SK-N-SH (cell line): ENCODE measurements at regions not wholly inside any gene's neighbourhood (a gene's known extent, or its start where the extent isn't known, plus 50 kb on each side); places are given as distances from the start of the nearest gene placed in this dataset.
A peak's percentile ranks its signal among the peaks of the same experiment; 100 is the strongest.

Source experiments
- CTCF ChIA-PET: fragments of 300-600, 350-600 bp; formaldehyde crosslinking; extraction: SDS; loops from one replicate; lab custom pipeline; 2021; lab: Yijun Ruan, JAX
- POLR2A ChIA-PET: fragments of 350-600 bp; sonication (Branson Sonifier 250); formaldehyde crosslinking; extraction: SDS; loops from one replicate; lab custom pipeline; 2020; ENCODE audit warnings: antibody characterized with exemption, inconsistent platforms; lab: Yijun Ruan, JAX
- DNase-seq: peaks from one replicate; pipeline ENCODE4 v3.0.0; 2012
- H2AFZ ChIP-seq: fragments of 200-600 bp; sonication (generic); 2 replicates; pipeline ENCODE4 v1.8.1; 2016; ENCODE audit warnings: antibody characterized with exemption, mild to moderate bottlenecking, low read depth
- H3F3A ChIP-seq: fragments of 200-600 bp; sonication (generic); replicated peaks from 2 replicates; pipeline ENCODE3; 2016; ENCODE audit warnings: antibody characterized with exemption, mild to moderate bottlenecking; ENCODE audit not compliant: insufficient read depth
- H3K27ac ChIP-seq, 2 experiments: fragments of 200-500 bp in 1 of 2; fragments of 200-600 bp in 1 of 2; sonication (Bioruptor generic) in 1 of 2; sonication (generic), shearing (Covaris generic) in 1 of 2; 2 replicates each; pipeline versions ENCODE4 v1.5.1 to v1.6.1; 2014 to 2016; ENCODE audit warnings: low read depth in 2 of 2, inconsistent platforms in 1 of 2, low read length in 1 of 2, mild to moderate bottlenecking in 1 of 2, mixed read lengths in 1 of 2
- H3K27me3 ChIP-seq: fragments of 200-600 bp; sonication (generic), shearing (Covaris generic); 2 replicates; pipeline ENCODE4 v1.6.1; 2016; ENCODE audit warnings: mixed run types; ENCODE audit not compliant: insufficient read depth
- H3K36me3 ChIP-seq, 2 experiments: fragments of 200-500 bp in 1 of 2; fragments of 200-600 bp in 1 of 2; sonication (Bioruptor generic) in 1 of 2; sonication (generic) in 1 of 2; replicated peaks in 1 of 2; 2 replicates each; pipeline versions ENCODE3 to v1.5.1; 2014 to 2016; ENCODE audit warnings: low read length in 1 of 2, mild to moderate bottlenecking in 1 of 2; ENCODE audit not compliant: insufficient read depth in 2 of 2, control insufficient read depth in 1 of 2
- H3K4me1 ChIP-seq, 2 experiments: fragments of 200-500 bp in 1 of 2; fragments of 200-600 bp in 1 of 2; sonication (Bioruptor generic) in 1 of 2; sonication (generic), shearing (Covaris generic) in 1 of 2; 2 replicates each; pipeline versions ENCODE4 v1.5.1 to v1.6.1; 2014 to 2016; ENCODE audit warnings: low read depth in 1 of 2, low read length in 1 of 2, mixed run types in 1 of 2; ENCODE audit not compliant: insufficient read depth in 2 of 2, control insufficient read depth in 1 of 2
- H3K4me2 ChIP-seq: fragments of 200-600 bp; sonication (generic), shearing (Covaris generic); 2 replicates; pipeline ENCODE4 v1.6.1; 2017; ENCODE audit warnings: mixed run types
- H3K4me3 ChIP-seq, 2 experiments: fragments of 200-500 bp in 1 of 2; fragments of 200-600 bp in 1 of 2; sonication (Bioruptor generic) in 1 of 2; sonication (generic), shearing (Covaris generic) in 1 of 2; 2 replicates each; pipeline versions ENCODE4 v1.5.1 to v1.8.1; 2014 to 2016; ENCODE audit warnings: low read depth in 2 of 2, inconsistent platforms in 1 of 2, low read length in 1 of 2, mild to moderate bottlenecking in 1 of 2, mixed read lengths in 1 of 2, moderate library complexity in 1 of 2
- H3K79me2 ChIP-seq: fragments of 200-600 bp; sonication (generic); 2 replicates; pipeline ENCODE4 v1.8.1; 2017; ENCODE audit warnings: mild to moderate bottlenecking; ENCODE audit not compliant: insufficient read depth
- H3K9ac ChIP-seq: fragments of 200-600 bp; sonication (generic); 2 replicates; pipeline ENCODE4 v1.6.1; 2017; ENCODE audit warnings: mixed run types
- H3K9me2 ChIP-seq: fragments of 200-600 bp; sonication (generic); 2 replicates; pipeline ENCODE4 v1.6.1; 2017; ENCODE audit warnings: mixed run types
- H3K9me3 ChIP-seq: fragments of 200-600 bp; sonication (generic); 2 replicates; pipeline ENCODE4 v1.6.1; 2017; ENCODE audit warnings: mixed run types, mild to moderate bottlenecking, moderate library complexity
- H4K20me1 ChIP-seq: fragments of 200-600 bp; sonication (generic); 2 replicates; pipeline ENCODE4 v1.6.1; 2017; ENCODE audit warnings: mild to moderate bottlenecking, mixed run types; ENCODE audit not compliant: insufficient read depth
- CHD2 ChIP-seq: fragments of 150-350 bp; IDR thresholded peaks from 2 replicates; pipeline ENCODE4 v1.6.1; 2018; ENCODE audit warnings: low read length; ENCODE audit not compliant: partially characterized antibody
- CTCF ChIP-seq: fragments of 200-600 bp; sonication (generic); IDR thresholded peaks from 2 replicates; pipeline ENCODE4 v1.6.1; 2017; ENCODE audit warnings: antibody characterized with exemption, mild to moderate bottlenecking, moderate library complexity
- EP300 ChIP-seq, 2 experiments: IDR thresholded peaks; 2 replicates each; pipeline versions ENCODE4 v1.4.0 to v1.6.1; 2012; ENCODE audit warnings: borderline replicate concordance in 1 of 2, low read depth in 1 of 2, low read length in 1 of 2
- FOXJ3 ChIP-seq: sonication (generic); formaldehyde crosslinking; IDR thresholded peaks from 2 replicates; pipeline ENCODE4 v1.5.1; 2020; ENCODE audit warnings: mild to moderate bottlenecking, missing genetic modification reagents
- FOXM1 ChIP-seq: IDR thresholded peaks from 2 replicates; pipeline ENCODE4 v1.4.0; 2012; ENCODE audit warnings: low read depth, mild to moderate bottlenecking
- GABPA ChIP-seq: IDR thresholded peaks from 2 replicates; pipeline ENCODE4 v1.4.0; 2012; ENCODE audit warnings: low read depth, mild to moderate bottlenecking
- GATA2 ChIP-seq: sonication (generic); formaldehyde crosslinking; IDR thresholded peaks from 2 replicates; pipeline ENCODE4 v1.5.0; 2020; ENCODE audit warnings: mild to moderate bottlenecking, missing genetic modification reagents
- IRF3 ChIP-seq: fragments of 150-350 bp; IDR thresholded peaks from 2 replicates; pipeline ENCODE4 v1.6.1; 2016; ENCODE audit warnings: mild to moderate bottlenecking, low read depth, low read length
- MAX ChIP-seq: IDR thresholded peaks from 2 replicates; pipeline ENCODE4 v1.4.0; 2012; ENCODE audit warnings: low read depth
- MEF2A ChIP-seq: IDR thresholded peaks from 2 replicates; pipeline ENCODE4 v1.4.0; 2012; ENCODE audit warnings: low read depth, borderline replicate concordance
- NFIC ChIP-seq: IDR thresholded peaks from 2 replicates; pipeline ENCODE4 v1.4.0; 2012; ENCODE audit warnings: borderline replicate concordance
- NRF1 ChIP-seq: IDR thresholded peaks from 2 replicates; pipeline ENCODE4 v1.6.1; 2012; ENCODE audit warnings: low read depth, mild to moderate bottlenecking, low read length
- POLR2AphosphoS5 ChIP-seq: IDR thresholded peaks from 2 replicates; pipeline ENCODE4 v1.6.1; 2012; ENCODE audit warnings: low read depth, low read length
- RAD21 ChIP-seq: IDR thresholded peaks from 2 replicates; pipeline ENCODE4 v1.6.1; 2012; ENCODE audit warnings: mild to moderate bottlenecking, low read length
- RCOR1 ChIP-seq: fragments of 150-350 bp; IDR thresholded peaks from 2 replicates; pipeline ENCODE4 v1.6.1; 2017; ENCODE audit warnings: antibody characterized with exemption, low read length
- TCF12 ChIP-seq: IDR thresholded peaks from 2 replicates; pipeline ENCODE4 v1.4.0; 2012
- TEAD4 ChIP-seq: IDR thresholded peaks from 2 replicates; pipeline ENCODE4 v1.4.0; 2012; ENCODE audit warnings: mild to moderate bottlenecking, borderline replicate concordance; ENCODE audit not compliant: insufficient read depth
- USF1 ChIP-seq: IDR thresholded peaks from 2 replicates; pipeline ENCODE4 v1.4.0; 2012; ENCODE audit warnings: low read depth, borderline replicate concordance
- USF2 ChIP-seq: fragments of 150-350 bp; IDR thresholded peaks from 2 replicates; pipeline ENCODE4 v1.6.1; 2017; ENCODE audit warnings: antibody characterized with exemption, low read length, low read depth, borderline replicate concordance
- ZBTB33 ChIP-seq: IDR thresholded peaks from 2 replicates; pipeline ENCODE4 v1.4.0; 2012; ENCODE audit warnings: low read depth, borderline replicate concordance
- WGBS: methylation state at CpG from one replicate; pipeline ENCODE4 v1.1.6; 2017; ENCODE audit warnings: low lambda C conversion rate; 5-methylcytosine and 5-hydroxymethylcytosine counted together

GRCh38 chr13:73591861-73592260 is 533.1 kb downstream of the KLF5 start:
- no peak overlapping the region for H3K4me2 ChIP-seq
- H4K20me1 ChIP-seq, result no peaks in the 10 kb centered on the region
- H3K9me2 ChIP-seq, result no peaks in the 10 kb centered on the region
- no peak overlapping the region for H3K4me3 ChIP-seq
- no peaks in the 10 kb centered on the region; the same call in 1 of the 2 replicates for H3K27me3 ChIP-seq
- no peaks in the 10 kb centered on the region for H3K36me3 ChIP-seq
- no peak for DNase-seq
- TF ChIP-seq MEF2A, result no peak
- no peak for TF ChIP-seq EP300 (IDR thresholded peaks at IDR 0.05; ENCODE audit: borderline replicate concordance in 1 of 2, low read depth in 1 of 2, low read length in 1 of 2)
- CTCF ChIA-PET, result no interaction called here
- WGBS, result 65% methylated on average over 6 of the region's 6 CpGs
- H2AFZ ChIP-seq, result no peak overlapping the region
- no peaks in the 10 kb centered on the region for H3K9me3 ChIP-seq
- no peak overlapping the region for H3K9ac ChIP-seq
- H3F3A ChIP-seq, result no peaks in the 10 kb centered on the region
- no peaks in the 10 kb centered on the region for H3K4me1 ChIP-seq
- POLR2A ChIA-PET, result no interaction called here
- no peaks in the 10 kb centered on the region for H3K79me2 ChIP-seq
- H3K27ac ChIP-seq, result no peak overlapping the region

GRCh38 chr13:73590795-73591194 is 532.0 kb downstream of the KLF5 start:
- Histone ChIP-seq H2AFZ (peak overlapping the region; percentile 59; the same call in 1 of the 2 replicates), H3K27ac (no peak overlapping the region), H4K20me1 (no peaks in the 10 kb centered on the region), H3K4me2 (no peak overlapping the region), H3K4me1 (no peaks in the 10 kb centered on the region), H3K4me3 (no peak overlapping the region), H3K27me3 (no peaks in the 10 kb centered on the region; the same call in 1 of the 2 replicates), H3K36me3 (no peaks in the 10 kb centered on the region), H3K79me2 (no peaks in the 10 kb centered on the region), H3K9ac (no peak overlapping the region), H3K9me3 (no peaks in the 10 kb centered on the region), H3F3A (no peaks in the 10 kb centered on the region), H3K9me2 (no peaks in the 10 kb centered on the region)
- ChIA-PET CTCF (no interaction called here), POLR2A (no interaction called here)
- DNase-seq, result no peak
- TF ChIP-seq FOXM1, result no peak
- TF ChIP-seq NFIC, result no peak
- TF ChIP-seq MEF2A, result no peak
- TF ChIP-seq TCF12, result no peak
- no peak for TF ChIP-seq CHD2
- TF ChIP-seq GATA2 (CRISPR knock-in tag), result no peak
- no peak for TF ChIP-seq RAD21
- no peak for TF ChIP-seq POLR2AphosphoS5
- TF ChIP-seq MAX, result no peak
- no peak for TF ChIP-seq NRF1
- no peak for TF ChIP-seq TEAD4
- no peak for TF ChIP-seq IRF3
- no peak for TF ChIP-seq USF2
- TF ChIP-seq RCOR1, result no peak
- TF ChIP-seq ZBTB33, result no peak
- TF ChIP-seq FOXJ3, result no peak
- TF ChIP-seq CTCF, result no peak
- no peak for TF ChIP-seq GABPA
- TF ChIP-seq USF1, result no peak
- TF ChIP-seq EP300 (IDR thresholded peaks at IDR 0.05; ENCODE audit: borderline replicate concordance in 1 of 2, low read depth in 1 of 2, low read length in 1 of 2), result no peak
